GM18502 (cell line): ENCODE measurements at regions not wholly inside any gene's neighbourhood (a gene's known extent, or its start where the extent isn't known, plus 50 kb on each side); places are given as distances from the start of the nearest gene placed in this dataset.
"Not testable (repeated sequence)": the region's sequence is repeated elsewhere in the genome, so short reads cannot be mapped to it uniquely, and the experiment has no call there.

Experiments
- ATAC-seq: cut with Tn5 transposase; IDR thresholded peaks from one replicate; pipeline ENCODE4 v1.9.1; 2021; ENCODE audit warnings: mild to moderate bottlenecking; ENCODE audit not compliant: unreplicated experiment, poor library complexity

GRCh38 chr12:92259291-92259690 is 113.6 kb upstream of the BTG1 start:
- no peak for ATAC-seq

DNA sequence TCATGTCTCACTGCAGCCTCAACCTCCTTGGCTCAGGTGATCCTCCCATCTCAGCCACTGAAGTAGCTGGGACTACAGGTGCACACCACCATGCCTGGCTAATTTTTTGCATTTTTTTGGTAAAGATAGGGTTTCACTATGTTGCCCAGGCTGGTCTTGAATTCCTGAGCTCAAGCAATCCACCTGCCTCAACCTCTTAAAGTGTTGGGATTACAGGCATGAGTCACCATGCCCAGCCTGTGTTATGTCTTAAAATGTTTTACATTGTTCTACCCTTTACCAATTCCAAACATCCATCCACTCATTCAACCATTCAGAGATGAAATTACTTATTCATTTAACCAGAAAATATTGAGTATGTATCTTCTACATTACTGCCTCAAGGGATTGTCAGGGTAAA is 111.6 kb upstream of the BTG1 start:
- ATAC-seq = no peak

DNA sequence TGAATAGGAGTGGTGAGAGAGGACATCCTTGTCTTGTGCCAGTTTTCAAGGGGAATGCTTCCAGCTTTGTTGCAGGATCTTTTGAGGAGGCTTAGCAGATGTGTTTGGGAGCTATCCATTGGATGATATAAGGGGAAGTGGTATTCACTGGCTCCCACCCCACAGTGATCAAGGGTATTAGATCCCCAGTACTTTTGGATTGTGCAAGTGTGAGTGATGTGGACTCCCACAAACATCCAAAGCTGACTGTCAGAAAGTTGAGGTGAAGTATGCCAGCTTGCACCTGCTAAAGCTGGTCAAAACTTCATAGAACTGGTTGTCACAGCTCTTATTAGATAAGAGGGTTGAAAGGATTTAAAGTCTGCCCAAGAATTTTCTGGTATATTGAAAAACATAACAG is 110.1 kb upstream of the BTG1 start:
- ATAC-seq = no peak

DNA sequence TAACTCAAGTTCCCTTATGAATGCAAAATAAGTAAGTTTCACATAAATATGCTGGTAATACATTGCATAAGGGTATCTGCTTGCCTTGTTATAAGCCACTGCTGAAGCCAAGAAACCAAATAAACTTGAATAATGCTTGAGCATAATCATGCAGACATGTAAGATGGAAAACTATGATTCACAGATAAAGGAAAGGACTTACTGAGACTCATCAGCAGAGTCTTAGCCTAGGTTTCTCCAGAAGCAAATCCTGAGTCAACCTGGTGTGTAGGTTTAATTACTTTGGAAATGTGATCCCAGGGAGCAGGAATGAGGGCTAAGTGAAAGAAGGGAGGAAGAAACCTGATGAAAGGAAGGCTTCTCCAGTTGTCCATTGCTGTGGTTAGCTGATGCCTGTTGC is 107.7 kb upstream of the BTG1 start:
- no peak for ATAC-seq

DNA sequence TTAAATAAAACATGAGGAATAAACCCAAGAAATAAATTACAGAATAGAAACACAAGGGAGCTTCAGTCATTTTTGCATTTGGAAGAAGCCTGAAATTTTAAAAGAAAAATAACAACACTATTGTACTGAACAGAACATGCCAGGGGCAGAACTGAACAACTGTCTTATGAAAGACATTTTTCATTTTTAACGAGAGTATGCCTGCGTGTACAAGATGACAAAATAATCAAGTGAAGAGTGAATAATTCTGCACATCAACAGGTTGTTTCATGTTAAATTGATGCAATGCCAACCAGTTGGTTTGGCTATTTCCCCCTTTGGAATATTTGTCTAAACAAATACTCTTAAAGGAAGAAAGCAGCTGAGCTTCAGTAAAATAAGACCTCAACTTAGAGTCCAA is 103.3 kb upstream of the BTG1 start:
- ATAC-seq = no peak

- ATAC-seq = no peak
These were observed 98.4 kb upstream of the BTG1 start for GRCh38 chr12:92244036-92244435.

- ATAC-seq = no peak
These were observed 97.3 kb upstream of the BTG1 start for GRCh38 chr12:92242907-92243306.

DNA sequence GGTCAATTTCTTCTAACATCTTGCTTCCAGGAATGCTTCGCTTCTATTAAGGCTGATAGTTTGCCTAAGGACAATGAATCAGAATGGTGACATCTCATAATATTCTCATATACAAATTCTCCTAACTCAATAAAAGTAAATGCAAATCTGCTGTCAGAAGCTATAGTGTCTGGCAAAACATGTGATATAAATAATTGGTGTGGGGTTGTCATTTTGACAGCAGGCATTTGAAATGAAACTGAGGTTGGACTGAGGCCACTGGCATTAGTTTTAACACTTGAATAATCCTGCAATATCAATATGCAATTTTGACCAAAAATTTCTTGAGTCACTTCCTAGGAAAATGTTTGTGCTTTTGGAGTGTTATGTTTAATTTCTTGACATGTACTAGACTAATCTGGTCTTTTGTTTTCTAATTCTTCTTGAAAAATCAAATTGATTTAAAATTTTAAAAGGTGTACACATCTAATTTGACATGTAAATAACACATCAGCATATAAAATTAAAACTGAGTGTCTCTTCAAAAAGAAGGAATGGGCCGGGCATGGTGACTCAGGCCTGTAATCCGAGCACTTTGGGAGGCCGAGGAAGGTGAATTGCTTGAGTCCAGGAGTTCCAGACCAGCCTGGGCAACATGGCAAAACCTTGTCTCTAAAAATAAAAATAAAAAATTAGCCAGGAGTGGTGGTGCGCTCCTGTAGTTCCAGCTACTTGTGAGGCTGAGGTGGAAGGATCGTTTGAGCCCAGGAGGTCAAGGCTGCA is 92.3 kb upstream of the BTG1 start:
- ATAC-seq = no peak

DNA sequence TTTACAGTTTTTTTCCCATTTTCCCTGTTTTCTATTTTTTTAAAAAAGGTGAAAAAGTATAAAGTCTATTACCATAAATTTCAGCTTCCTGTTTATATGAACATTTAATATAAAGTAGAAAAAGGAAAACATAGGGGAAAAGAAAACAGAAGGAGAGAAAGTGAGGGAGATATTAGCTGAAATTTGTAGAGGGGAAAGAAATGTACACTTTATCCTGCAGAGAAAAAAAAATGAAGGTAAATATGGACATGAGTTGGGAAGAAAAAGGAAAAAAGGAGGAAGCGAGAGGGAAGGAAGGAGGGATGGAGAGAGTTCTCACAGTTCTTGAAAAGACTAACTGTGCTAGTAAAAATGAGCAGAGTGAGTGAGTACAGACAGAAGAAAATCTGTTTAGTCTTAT is 91.6 kb upstream of the BTG1 start:
- ATAC-seq = no peak

- no peak for ATAC-seq
These were observed 90.2 kb upstream of the BTG1 start for GRCh38 chr12:92235703-92236472.

- no peak for ATAC-seq
These were observed 88.9 kb upstream of the BTG1 start for GRCh38 chr12:92234533-92234932.

DNA sequence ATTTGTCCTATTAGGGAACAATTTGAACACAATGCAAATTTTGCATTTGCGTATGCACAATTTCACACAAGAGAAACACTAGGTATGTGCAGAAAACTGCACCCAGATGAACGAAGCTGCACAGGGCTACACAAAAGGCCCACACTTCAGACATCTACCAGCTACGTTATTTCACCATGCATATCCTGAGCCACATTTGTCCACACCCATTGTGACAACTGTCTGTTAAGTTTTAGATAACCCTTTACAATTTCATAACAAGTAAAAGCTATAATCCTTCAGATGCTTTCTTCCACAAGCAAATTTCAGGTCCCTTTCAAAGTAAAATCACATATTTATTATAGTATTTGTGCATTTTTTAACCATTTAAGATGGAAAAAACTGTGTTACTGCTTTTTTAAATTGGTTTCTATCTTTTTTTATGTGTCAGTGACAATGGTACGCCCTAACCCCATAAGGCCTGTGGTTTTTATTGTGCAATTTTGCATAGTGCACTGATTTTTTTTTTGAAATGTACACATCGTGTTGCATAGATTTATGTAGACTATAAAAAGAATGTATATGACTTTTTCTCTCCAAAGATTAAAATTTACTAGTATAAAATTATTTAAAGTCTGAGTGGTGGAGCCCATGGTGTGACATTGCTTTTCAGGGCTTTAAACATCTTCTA is 87.8 kb upstream of the BTG1 start:
- no peak for ATAC-seq

GRCh38 chr12:92232371-92232932 is 86.8 kb upstream of the BTG1 start:
- not testable (repeated sequence) for ATAC-seq

DNA sequence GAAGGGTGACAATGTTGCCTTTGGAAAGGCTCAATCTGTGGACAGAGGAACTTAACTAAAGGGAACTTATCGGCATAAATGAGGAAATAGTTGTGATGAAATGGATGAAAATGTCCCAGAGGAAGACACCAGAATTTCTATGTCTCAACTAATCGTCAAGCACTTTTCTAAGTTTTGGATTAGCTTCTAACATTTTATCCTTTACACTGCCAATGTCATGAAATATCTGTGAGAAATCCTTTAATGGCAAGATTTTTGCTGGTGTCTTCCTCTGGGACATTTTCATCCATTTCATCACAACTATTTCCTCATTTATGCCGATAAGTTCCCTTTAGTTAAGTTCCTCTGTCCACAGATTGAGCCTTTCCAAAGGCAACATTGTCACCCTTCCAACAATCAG is 86.3 kb upstream of the BTG1 start:
- ATAC-seq = not testable (repeated sequence)

GRCh38 chr12:92231532-92231931 is 85.9 kb upstream of the BTG1 start:
- ATAC-seq = not testable (repeated sequence)

DNA sequence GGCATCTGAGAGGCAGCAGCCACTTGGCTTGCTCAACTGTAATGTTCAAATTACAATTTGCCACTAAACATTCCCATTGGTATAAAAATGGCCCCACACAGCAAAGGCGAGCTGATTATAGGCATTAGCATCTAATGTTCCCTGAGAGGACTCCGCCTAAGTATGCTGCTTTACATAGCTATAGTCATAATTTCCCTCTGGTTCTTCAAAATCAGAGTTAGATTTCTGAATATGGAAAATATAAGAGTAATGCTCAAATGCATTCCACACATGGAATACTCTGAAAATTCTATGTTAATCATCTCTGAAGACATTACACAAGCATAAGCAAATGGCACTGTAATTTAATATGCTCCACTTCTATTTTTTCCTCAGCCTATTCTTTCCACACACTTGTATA is 83.7 kb upstream of the BTG1 start:
- ATAC-seq = no peak

GRCh38 chr12:92226961-92227360 is 81.3 kb upstream of the BTG1 start:
- ATAC-seq = no peak

GRCh38 chr12:92226071-92226661 is 80.5 kb upstream of the BTG1 start:
- ATAC-seq = no peak

DNA sequence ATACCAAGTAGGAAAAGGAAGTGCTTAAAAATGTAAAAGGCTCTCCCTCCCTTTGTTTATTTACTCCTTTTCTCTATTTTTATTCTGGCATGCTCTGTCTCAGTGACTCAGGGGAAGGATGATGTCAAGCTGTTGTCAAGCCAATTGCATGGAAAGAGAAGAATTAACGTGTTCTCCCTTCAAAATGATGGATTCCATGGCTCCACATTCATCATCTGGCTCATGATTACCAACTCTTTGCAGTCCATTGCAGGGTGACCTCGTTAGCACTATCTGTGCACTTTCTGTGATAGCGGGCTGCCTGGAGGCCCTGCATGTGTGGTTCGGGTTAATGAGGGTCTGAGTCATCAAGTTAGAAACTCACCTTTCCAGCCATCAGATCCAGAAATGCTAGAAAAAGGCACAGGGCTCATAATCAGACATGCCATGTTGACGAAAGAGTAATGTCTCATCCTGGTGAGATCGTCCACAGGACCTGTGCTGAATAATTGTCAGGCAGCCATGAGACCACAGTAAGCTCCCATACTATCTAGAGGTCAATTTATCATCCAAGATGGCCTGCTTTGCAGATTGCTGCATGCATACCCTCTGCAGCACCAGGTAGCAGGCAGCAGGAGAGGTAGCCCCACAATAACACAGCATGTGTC is 79.2 kb upstream of the BTG1 start:
- ATAC-seq = no peak

- ATAC-seq = no peak
These were observed 77.8 kb upstream of the BTG1 start for GRCh38 chr12:92223481-92223880.
